Lower leg skin (tissue), 3 donors: ENCODE measurements at regions not wholly inside any gene's neighbourhood (a gene's known extent, or its start where the extent isn't known, plus 50 kb on each side); places are given as distances from the start of the nearest gene placed in this dataset.

Experiments
- POLR2A ChIP-seq, 2 donors: fragments of 450-650 bp; IDR thresholded peaks; one replicate each; pipeline ENCODE4 v1.6.1; 2016 to 2017; ENCODE audit warnings: antibody characterized with exemption in 2 of 2, mild to moderate bottlenecking in 1 of 2, moderate library complexity in 1 of 2
- TF ChIP-seq, protein P1 (sequence below), 3 donors: fragments of 450-650 bp; IDR thresholded peaks; one replicate each; pipeline ENCODE4 v1.5.1; 2016; ENCODE audit warnings: antibody characterized with exemption in 3 of 3, mild to moderate bottlenecking in 3 of 3, moderate library complexity in 2 of 3

GRCh38 chr13:72174549-72174948 is 307.5 kb upstream of the DACH1 start:
- TF ChIP-seq, protein P1, sequence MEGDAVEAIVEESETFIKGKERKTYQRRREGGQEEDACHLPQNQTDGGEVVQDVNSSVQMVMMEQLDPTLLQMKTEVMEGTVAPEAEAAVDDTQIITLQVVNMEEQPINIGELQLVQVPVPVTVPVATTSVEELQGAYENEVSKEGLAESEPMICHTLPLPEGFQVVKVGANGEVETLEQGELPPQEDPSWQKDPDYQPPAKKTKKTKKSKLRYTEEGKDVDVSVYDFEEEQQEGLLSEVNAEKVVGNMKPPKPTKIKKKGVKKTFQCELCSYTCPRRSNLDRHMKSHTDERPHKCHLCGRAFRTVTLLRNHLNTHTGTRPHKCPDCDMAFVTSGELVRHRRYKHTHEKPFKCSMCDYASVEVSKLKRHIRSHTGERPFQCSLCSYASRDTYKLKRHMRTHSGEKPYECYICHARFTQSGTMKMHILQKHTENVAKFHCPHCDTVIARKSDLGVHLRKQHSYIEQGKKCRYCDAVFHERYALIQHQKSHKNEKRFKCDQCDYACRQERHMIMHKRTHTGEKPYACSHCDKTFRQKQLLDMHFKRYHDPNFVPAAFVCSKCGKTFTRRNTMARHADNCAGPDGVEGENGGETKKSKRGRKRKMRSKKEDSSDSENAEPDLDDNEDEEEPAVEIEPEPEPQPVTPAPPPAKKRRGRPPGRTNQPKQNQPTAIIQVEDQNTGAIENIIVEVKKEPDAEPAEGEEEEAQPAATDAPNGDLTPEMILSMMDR (IDR thresholded peaks at IDR 0.05) = no peak
- no peak for TF ChIP-seq POLR2A (IDR thresholded peaks at IDR 0.05)
